HG03045 (cell line): ENCODE measurements at regions not wholly inside any gene's neighbourhood (a gene's known extent, or its start where the extent isn't known, plus 50 kb on each side); places are given as distances from the start of the nearest gene placed in this dataset.

ENCODE experiments used
- ATAC-seq: cut with Tn5 transposase; IDR thresholded peaks from one replicate; pipeline ENCODE4 v1.9.1; 2021; ENCODE audit warnings: mild to moderate bottlenecking, moderate library complexity; ENCODE audit not compliant: unreplicated experiment

- no peak for ATAC-seq
These were observed 111.8 kb downstream of the LRRC70 start for GRCh38 chr5:62690421-62690820.

GRCh38 chr5:62689599-62690368, 111.2 kb downstream of the LRRC70 start:
- ATAC-seq, result no peak

GRCh38 chr5:62686692-62687091, 108.1 kb downstream of the LRRC70 start:
- ATAC-seq, result no peak

GRCh38 chr5:62685221-62685620, 106.6 kb downstream of the LRRC70 start:
- no peak for ATAC-seq

- ATAC-seq, result no peak
These were observed 105.7 kb downstream of the LRRC70 start for GRCh38 chr5:62684310-62684709.

GRCh38 chr5:62682059-62682458, 103.4 kb downstream of the LRRC70 start:
- ATAC-seq, result no peak

- ATAC-seq, result no peak
These were observed 102.7 kb downstream of the LRRC70 start for GRCh38 chr5:62681117-62681850.

- no peak for ATAC-seq
These were observed 101.5 kb downstream of the LRRC70 start for GRCh38 chr5:62680121-62680520.
